Stimulated activated CD8-positive, alpha-beta memory T cell treated with anti-CD3 and anti-CD28 coated beads, Interleukin-15, amount 100 ng/mL, for 48 hours (primary cell): ENCODE measurements at regions not wholly inside any gene's neighbourhood (a gene's known extent, or its start where the extent isn't known, plus 50 kb on each side); places are given as distances from the start of the nearest gene placed in this dataset.
"Not testable (repeated sequence)": the region's sequence is repeated elsewhere in the genome, so short reads cannot be mapped to it uniquely, and the experiment has no call there.

Source experiments
- DNase-seq, 2 donors: peaks; one replicate each; pipeline ENCODE4 v3.0.0-alpha.2; 2020; ENCODE audit warnings: low read depth in 2 of 2

- no peak for DNase-seq
Observed at GRCh38 chr3:6273878-6274277, 587.0 kb upstream of the GRM7 start.

DNA sequence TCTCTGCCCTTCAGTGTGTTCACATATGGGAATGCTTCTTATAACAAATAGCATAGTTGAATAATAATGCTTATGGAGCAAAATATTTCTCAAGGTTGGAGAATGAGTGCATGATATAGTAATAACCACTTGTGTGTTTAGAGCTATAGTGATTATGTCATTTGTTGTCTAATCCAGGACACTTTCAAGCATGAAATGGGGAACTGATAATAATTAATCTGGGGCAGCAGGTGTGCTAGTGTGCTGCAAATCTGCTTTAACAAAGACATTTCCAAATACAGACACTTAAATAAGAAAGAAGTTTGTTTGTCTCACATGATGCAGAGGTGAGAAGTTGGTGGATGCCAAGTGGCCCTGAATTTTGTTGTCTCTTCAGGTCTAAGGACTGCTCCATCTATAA, 579.3 kb upstream of the GRM7 start:
- DNase-seq = no peak

GRCh38 chr3:6282918-6283317, 578.0 kb upstream of the GRM7 start:
- DNase-seq = no peak

- DNase-seq = no peak
Observed at GRCh38 chr3:6287088-6287875, 573.6 kb upstream of the GRM7 start.

DNA sequence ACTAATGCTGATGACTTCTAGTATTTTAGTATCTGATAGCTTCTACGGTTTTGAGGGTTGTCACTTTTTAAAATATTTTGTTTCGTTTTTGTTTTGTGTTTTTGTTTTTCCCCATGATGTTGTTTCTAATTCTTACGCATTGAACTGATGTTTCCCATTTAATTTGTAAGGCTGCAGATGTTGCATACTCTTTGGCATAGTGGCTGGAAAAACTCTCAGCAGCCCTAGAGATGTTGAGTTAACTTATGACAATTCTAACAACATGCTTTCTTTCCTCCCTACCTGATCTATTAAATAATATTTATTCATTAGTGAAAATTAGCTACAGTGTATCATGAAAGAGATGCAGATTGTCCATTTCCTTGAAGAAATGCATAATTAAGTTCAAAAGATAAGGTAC, 559.3 kb upstream of the GRM7 start:
- DNase-seq = no peak

DNA sequence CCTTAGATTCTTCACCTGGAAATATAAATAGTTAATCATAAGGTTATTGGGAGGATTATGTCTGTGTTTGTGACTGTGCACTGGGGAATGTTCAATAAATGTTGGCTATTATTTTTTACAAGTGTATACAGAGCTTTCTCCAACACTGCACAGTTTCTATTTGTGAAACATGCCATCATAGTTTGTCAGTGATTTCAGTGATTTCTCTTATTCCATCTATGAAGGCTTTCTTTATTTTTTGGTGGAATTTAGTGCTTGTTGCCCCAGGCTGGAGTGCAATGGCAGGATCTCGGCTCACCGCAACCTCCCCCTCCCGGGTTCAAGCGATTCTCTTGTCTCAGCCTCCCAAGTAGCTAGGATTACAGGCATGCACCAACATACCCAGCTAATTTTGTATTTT, 545.0 kb upstream of the GRM7 start:
- DNase-seq = no peak

DNA sequence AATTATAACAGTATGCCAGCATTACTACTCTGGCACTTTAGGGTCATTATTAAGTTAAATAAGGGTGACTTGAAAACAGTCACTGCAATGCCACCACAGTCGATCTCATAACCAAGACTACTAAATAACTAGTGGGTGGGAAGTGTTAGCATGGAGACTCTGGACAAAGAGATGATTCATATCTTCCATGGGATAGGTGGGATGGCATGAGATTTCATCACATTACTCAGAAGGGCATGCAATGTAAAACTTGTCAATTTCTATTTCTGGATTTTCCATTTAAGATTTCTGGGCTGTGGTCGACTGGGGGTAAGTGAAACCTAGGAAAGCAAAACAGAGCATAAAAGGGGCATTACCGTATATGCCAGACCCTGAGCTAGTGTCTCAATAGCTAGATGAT, 538.9 kb upstream of the GRM7 start:
- no peak for DNase-seq

GRCh38 chr3:6326771-6327170, 534.1 kb upstream of the GRM7 start:
- DNase-seq = no peak

DNA sequence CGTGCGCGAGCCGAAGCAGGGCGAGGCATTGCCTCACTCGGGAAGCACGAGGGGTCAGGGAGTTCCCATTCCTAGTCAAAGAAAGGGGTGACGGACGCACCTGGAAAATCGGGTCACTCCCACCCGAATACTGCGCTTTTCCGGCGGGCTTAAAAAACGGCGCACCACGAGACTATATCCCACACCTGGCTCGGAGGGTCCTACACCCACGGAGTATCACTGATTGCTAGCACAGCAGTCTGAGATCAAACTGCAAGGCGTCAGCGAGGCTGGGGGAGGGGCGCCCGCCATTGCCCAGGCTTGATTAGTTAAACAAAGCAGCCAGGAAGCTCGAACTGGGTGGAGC, 520.0 kb upstream of the GRM7 start:
- not testable (repeated sequence) for DNase-seq

DNA sequence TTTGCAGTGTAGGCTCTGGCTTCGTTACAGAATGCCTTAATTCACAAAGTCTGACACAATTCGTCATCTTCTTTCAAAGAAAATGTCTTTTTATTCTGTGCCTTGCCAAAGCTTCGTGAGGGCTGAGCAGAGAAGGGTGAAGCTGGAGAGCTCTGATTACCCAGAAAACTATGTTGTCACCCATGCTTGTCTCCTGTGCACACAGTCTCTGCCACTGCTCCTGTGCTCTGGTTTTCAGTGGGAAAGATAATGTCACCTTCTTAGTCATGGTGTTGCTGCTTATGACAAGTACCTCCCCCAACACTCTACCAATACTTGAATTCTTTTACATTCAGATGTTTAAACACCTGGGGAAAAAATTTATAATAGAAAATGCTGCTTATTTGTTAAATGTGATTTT, 509.2 kb upstream of the GRM7 start:
- DNase-seq = no peak

GRCh38 chr3:6354653-6355052, 506.3 kb upstream of the GRM7 start:
- no peak for DNase-seq

GRCh38 chr3:6362406-6362805, 498.5 kb upstream of the GRM7 start:
- DNase-seq = no peak

- DNase-seq = no peak
Observed at GRCh38 chr3:6367171-6367570, 493.7 kb upstream of the GRM7 start.

DNA sequence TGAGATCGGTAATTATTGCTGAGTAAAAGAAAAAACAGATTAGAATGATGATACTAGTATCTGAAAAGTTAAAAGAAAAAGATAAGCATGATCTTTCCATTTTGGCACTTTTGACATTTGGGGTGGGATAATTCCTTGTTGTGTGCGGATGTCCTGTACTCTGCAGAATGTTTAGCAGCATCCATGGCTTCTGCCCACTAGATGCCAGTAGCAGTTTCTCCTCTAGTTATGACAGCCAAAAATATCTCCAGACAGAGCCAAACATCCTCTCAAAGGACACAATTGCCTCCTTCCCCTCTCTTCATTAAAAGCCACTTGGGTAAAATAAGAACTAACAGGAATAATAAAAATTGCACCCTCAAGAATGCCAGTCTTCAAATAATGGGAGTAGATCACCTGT, 468.8 kb upstream of the GRM7 start:
- no peak for DNase-seq

DNA sequence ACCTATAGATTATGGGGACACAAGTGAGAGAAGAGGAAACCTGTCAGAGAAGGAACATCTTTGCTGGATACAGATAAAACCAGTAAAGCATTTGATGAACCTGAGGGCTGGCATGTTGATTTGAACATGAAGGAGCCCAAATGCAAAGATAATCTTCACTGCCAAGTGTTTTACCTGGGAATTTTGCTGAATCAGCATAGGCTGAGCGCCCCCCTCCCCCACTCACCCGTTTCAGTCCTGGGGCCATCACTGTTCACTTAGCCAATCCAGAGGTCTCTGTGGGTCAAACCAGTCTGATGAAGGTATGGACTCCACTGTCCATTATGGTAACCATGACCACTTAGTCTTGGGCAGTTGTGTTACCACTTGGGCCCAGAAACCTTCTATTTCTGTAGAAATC, 466.0 kb upstream of the GRM7 start:
- DNase-seq = no peak

DNA sequence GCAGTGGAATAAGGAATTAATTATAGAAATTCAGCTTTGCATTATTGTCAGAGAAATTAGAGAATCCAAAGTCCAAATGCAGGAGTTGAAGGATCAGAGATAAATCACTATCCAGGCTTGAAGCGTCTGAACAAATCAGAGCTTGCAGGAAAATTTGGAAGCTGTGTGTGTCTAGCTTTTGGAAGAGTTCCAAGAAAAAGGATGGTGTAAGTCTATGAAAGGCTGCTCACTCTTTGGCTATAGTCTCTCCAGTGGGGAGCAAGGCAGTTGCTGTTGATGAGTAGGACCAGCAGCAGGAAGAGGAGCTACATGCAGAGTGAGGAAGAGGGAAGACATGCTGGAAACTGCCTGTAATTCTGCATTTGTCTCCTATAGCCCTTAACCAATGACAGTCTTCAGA, 464.3 kb upstream of the GRM7 start:
- DNase-seq = no peak

- DNase-seq = not testable (repeated sequence)
Observed at GRCh38 chr3:6402666-6403065, 458.2 kb upstream of the GRM7 start.

- DNase-seq = not testable (repeated sequence)
Observed at GRCh38 chr3:6406923-6407322, 454.0 kb upstream of the GRM7 start.

DNA sequence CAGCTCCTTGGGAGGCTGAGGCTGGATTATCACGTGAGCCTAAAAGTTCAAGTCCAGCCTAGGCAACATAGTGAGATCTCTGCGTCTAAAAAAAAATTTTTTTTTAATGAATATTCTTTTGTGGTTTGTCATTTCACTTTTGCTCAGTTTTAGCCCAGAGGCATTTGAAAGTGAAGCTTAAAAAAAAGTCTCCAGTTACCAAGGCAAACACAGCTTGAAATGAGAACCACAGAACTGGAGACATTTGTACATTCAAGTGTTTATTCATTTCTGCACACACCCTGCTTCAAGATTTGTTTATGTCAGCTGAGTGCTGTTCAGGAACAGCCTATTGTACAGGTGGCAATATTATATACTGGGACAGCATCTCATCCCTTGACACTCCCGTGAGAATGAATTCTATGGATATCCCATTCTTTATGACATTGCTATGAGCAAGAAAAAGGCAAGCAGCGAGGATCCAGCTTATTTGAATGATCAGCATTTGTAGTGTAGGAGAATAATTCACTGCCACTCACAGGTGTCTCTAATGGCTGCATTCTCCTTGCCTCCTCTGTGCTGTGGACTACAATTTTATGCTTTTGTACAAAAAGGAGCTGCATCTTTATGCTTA, 444.8 kb upstream of the GRM7 start:
- no peak for DNase-seq

DNA sequence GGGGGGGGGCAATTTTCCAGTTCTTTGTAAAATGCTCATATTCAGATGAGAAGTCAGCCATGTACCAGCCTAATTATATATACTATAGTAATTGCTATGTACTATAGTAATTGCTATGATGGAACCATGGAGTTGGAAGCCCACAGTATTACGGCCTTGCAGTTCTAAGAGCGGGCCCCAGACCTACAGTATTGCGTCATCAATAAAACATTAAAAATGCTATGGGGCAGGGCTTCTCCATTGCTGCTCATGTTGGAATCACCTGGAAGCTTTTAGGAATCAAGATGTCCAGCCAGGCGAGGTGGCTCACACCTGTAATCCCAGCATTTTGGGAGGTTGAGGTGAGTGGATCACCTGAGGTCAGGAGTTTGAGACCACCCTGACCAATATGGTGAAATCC, 443.7 kb upstream of the GRM7 start:
- DNase-seq = no peak

- DNase-seq = no peak
Observed at GRCh38 chr3:6418485-6418884, 442.4 kb upstream of the GRM7 start.

DNA sequence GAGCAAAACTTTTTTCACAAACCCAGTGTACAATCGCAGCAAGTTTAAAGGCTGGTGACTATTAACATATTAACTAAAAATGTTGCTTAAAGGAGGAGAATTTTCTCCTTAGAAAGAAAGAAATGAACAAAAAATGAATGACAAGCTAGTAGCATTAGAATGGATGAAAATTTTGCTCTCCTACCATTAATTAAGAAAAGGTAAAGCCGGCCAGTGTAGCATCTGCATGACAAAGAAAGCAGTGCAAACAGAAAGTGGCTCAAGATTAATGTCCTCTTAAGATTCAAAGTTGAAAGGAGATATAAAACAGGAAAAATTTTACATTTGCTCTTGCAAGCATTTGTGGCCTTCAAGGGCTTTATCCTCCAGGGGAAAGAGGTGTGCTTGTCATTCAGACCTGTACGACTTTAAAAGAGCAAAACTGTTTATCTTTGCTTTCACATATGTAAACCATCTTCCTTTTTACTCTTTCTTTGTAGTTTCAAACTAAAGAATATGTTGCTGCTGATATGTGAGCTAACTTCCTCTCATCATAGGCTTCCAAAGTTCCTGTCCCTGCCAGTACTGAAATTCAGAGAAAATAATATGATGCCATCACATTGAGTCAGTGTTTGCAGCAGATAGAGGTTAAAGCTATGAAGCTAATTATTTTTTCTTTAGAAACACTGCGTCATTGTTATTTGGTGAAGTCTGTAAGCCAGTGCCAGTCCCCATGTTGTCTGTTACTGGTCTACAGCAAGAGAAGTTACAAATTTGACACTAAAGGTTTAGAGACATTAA, 439.1 kb upstream of the GRM7 start:
- no peak for DNase-seq

DNA sequence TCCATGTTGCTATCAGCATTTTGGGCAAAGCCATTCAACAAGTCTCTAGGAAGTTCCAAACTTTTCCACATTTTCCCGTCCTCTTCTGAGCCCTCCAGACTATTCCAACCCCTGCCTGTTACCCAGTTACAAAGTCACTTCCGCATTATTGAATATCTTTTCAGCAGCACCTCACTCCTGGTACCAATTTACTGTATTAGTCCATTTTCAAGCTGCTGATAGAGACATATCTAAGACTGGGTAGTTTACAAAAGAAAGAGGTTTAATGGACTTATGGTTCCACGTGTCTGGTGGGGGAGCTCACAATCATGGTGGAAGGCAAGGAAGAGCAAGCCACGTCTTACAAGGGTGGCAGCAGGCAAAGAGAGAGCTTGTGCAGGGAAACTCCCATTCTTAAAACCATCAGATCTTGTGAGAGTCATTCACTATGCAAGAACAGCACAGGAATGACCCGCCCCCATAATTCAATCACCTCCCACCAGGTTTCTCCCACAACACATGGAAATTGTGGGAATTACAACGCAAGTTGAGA, 435.6 kb upstream of the GRM7 start:
- DNase-seq = no peak
